Panc1 (cell line): ENCODE measurements at regions not wholly inside any gene's neighbourhood (a gene's known extent, or its start where the extent isn't known, plus 50 kb on each side); places are given as distances from the start of the nearest gene placed in this dataset.

Experiments
- ATAC-seq: fragments of 200-7000 bp; cut with Tn5 transposase; 2 replicates; pipeline ENCODE4 v1.9.1; 2020; ENCODE audit warnings: mild to moderate bottlenecking, moderate library complexity
- BruUV-seq: library from RNA; stranded (reverse); fragments of 400-500 nt; replicated peaks from 2 replicates; lab custom pipeline; 2021; lab: Mats Ljungman, UMichigan
- CTCF ChIA-PET: fragments of 300-600 bp; sonication (Branson Sonifier 250); formaldehyde crosslinking; loops from one replicate; lab custom pipeline; 2022; ENCODE audit warnings: antibody characterized with exemption; lab: Charles Lee
- POLR2A ChIA-PET: fragments of 300-600 bp; sonication (Branson Sonifier 250); formaldehyde crosslinking; loops from one replicate; lab custom pipeline; 2022; ENCODE audit warnings: antibody characterized with exemption; lab: Charles Lee
- DNase-seq: peaks from one replicate; pipeline ENCODE4 v3.0.0-alpha.2; 2010; ENCODE audit warnings: low read depth, low spot score
- H3K27ac ChIP-seq: 2 replicates; pipeline ENCODE4 v1.5.1; 2011; ENCODE audit warnings: mild to moderate bottlenecking, low read length, inconsistent platforms
- H3K27me3 ChIP-seq: fragments of 200-500 bp; sonication (Bioruptor generic); 2 replicates; pipeline ENCODE4 v1.6.0; 2014; ENCODE audit warnings: low read length, inconsistent platforms; ENCODE audit not compliant: control insufficient read depth, insufficient read depth
- H3K36me3 ChIP-seq: fragments of 200-500 bp; sonication (Bioruptor generic); 2 replicates; pipeline ENCODE4 v1.5.1; 2014; ENCODE audit warnings: inconsistent platforms, mild to moderate bottlenecking, low read length, moderate library complexity; ENCODE audit not compliant: control insufficient read depth, insufficient read depth
- H3K4me1 ChIP-seq: 2 replicates; pipeline ENCODE4 v1.5.1; 2011; ENCODE audit warnings: inconsistent platforms, mild to moderate bottlenecking, low read length, moderate library complexity; ENCODE audit not compliant: control insufficient read depth, insufficient read depth
- H3K4me3 ChIP-seq, 2 experiments: 2 replicates each; pipeline ENCODE4 v1.5.1; 2011 to 2012; ENCODE audit warnings: low read depth in 2 of 2, low read length in 2 of 2, mild to moderate bottlenecking in 2 of 2, inconsistent platforms in 1 of 2, moderate library complexity in 1 of 2
- H3K9me3 ChIP-seq: fragments of 200-500 bp; sonication (Bioruptor generic); 2 replicates; pipeline ENCODE4 v1.5.1; 2014; ENCODE audit warnings: low read depth, mild to moderate bottlenecking, inconsistent platforms, low read length, moderate library complexity; ENCODE audit not compliant: control insufficient read depth, insufficient read depth
- CTCF ChIP-seq: fragments of 450-650 bp; IDR thresholded peaks from 2 replicates; pipeline ENCODE4 v1.5.1; 2017; ENCODE audit warnings: mild to moderate bottlenecking
- POLR2AphosphoS5 ChIP-seq: IDR thresholded peaks from 2 replicates; pipeline ENCODE4 v1.6.1; 2012; ENCODE audit warnings: mild to moderate bottlenecking, low read depth, low read length, moderate library complexity
- REST ChIP-seq, 2 experiments: IDR thresholded peaks; 2 replicates each; pipeline ENCODE4 v1.6.1; 2011 to 2012; ENCODE audit warnings: low read depth in 2 of 2, control low read depth in 1 of 2, low read length in 1 of 2, mild to moderate bottlenecking in 1 of 2, moderate library complexity in 1 of 2; ENCODE audit not compliant: insufficient read depth in 1 of 2
- SIN3A ChIP-seq: IDR thresholded peaks from 2 replicates; pipeline ENCODE4 v1.6.1; 2012; ENCODE audit warnings: low read depth, mild to moderate bottlenecking, low read length, moderate library complexity, borderline replicate concordance; ENCODE audit not compliant: insufficient read depth
- TCF7L2 ChIP-seq: IDR thresholded peaks from 2 replicates; pipeline ENCODE4 v1.6.1; 2011; ENCODE audit warnings: mild to moderate bottlenecking, low read depth, low read length, inconsistent platforms
- in situ Hi-C: cut with HindIII; loops from 2 replicates; pipeline ENCODE4 v1.10.0; 2016; ENCODE audit warnings: low sequenced_read_pairs, low pct_unique_long_range_greater_than_20kb
- intact Hi-C: fragments of 100-400 bp; cut with micrococcal nuclease; formaldehyde crosslinking; loops from one replicate; pipeline ENCODE4 v1.10.0; 2022; ENCODE audit not compliant: unreplicated experiment

GRCh38 chr14:61202124-61202523 lies 79.0 kb downstream of the TMEM30B start:
- no TSS peak for BruUV-seq
- in situ Hi-C loops (no loop called here), intact Hi-C loops (no loop called here)
- ATAC-seq (no peak), DNase-seq (no peak)
- Histone ChIP-seq H3K27me3 (no peaks in the 10 kb centered on the region; the same call in none of the 2 replicates), H3K27ac (no peak overlapping the region), H3K9me3 (no peaks in the 10 kb centered on the region), H3K36me3 (no peaks in the 10 kb centered on the region), H3K4me1 (no peaks in the 10 kb centered on the region), H3K4me3 (no peak overlapping the region)
- ChIA-PET CTCF (no interaction called here), POLR2A (no interaction called here)
- no peak for TF ChIP-seq CTCF
- TF ChIP-seq POLR2AphosphoS5, result no peak
- no peak for TF ChIP-seq REST (IDR thresholded peaks at IDR 0.05; ENCODE audit: insufficient read depth in 1 of 2, low read depth in 2 of 2, low read length in 1 of 2)
- no peak for TF ChIP-seq TCF7L2
- no peak for TF ChIP-seq SIN3A

- Histone ChIP-seq H3K27me3 (no peaks in the 10 kb centered on the region; the same call in none of the 2 replicates), H3K36me3 (no peaks in the 10 kb centered on the region), H3K27ac (no peak overlapping the region), H3K4me3 (no peak overlapping the region), H3K4me1 (no peaks in the 10 kb centered on the region), H3K9me3 (no peaks in the 10 kb centered on the region)
- DNase-seq, result no peak
- TF ChIP-seq TCF7L2 (no peak), CTCF (no peak), REST (IDR thresholded peaks at IDR 0.05; ENCODE audit: insufficient read depth in 1 of 2, low read depth in 2 of 2, low read length in 1 of 2) (no peak), SIN3A (no peak), POLR2AphosphoS5 (no peak)
- no TSS peak for BruUV-seq
- ChIA-PET CTCF (no interaction called here), POLR2A (no interaction called here)
- intact Hi-C loops (no loop called here), in situ Hi-C loops (no loop called here)
- no peak for ATAC-seq
Observed at GRCh38 chr14:61201171-61201570, 80.0 kb downstream of the TMEM30B start.
